SW 1271 (cell line): ENCODE measurements at regions not wholly inside any gene's neighbourhood (a gene's known extent, or its start where the extent isn't known, plus 50 kb on each side); places are given as distances from the start of the nearest gene placed in this dataset.

ENCODE experiments used
- DNase-seq, 2 experiments: peaks; one replicate each; lab custom pipeline; 2025; lab: John Stamatoyannopoulos, UW

DNA sequence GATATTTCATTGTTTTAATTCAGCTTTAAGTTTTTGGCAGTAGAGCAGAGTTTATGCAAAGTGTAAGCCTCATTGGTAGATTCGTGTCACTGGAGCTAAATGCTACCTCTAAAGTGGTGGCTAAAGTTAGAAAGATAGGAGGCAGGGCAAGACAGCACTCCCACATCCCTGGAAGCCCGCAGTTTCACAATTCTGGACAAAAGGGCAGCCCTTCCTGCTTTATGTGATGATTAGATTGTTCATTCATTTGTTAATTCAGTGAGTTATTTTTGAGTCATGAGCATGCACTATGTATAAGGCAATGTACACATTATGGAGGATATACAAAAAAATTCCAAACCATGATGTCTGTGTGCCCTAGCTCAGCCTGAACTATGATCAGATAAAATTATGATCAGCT, 52.1 kb upstream of the EIF3M start:
- DNase-seq = no peak

DNA sequence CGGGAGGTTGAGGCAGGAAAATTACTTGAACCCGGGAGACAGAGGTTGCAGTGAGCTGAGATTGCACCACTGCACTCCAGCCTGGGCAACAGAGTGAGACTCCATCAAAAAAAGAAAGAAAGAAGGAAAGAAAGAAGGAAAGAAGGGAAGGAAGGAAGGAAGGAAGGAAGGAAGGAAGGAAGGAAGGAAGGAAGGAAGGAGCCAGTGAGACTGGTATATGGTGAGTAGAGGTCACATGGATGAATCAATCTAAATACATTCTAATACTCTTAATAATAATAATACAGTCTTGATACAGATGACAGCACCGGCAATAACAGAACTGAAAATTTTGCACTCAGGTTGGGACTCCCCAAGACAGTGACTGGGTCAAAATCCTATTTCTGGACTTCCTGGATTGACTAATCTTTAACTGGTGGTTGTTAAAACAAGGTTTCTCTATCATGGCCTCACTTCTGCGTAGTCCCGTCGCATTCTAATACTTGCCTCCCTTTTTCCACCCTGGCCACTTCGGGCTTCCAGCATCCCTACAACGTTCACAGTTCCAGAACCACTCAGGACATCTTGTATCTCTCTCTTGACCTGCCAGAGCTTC, 53.5 kb upstream of the EIF3M start:
- no peak for DNase-seq

DNA sequence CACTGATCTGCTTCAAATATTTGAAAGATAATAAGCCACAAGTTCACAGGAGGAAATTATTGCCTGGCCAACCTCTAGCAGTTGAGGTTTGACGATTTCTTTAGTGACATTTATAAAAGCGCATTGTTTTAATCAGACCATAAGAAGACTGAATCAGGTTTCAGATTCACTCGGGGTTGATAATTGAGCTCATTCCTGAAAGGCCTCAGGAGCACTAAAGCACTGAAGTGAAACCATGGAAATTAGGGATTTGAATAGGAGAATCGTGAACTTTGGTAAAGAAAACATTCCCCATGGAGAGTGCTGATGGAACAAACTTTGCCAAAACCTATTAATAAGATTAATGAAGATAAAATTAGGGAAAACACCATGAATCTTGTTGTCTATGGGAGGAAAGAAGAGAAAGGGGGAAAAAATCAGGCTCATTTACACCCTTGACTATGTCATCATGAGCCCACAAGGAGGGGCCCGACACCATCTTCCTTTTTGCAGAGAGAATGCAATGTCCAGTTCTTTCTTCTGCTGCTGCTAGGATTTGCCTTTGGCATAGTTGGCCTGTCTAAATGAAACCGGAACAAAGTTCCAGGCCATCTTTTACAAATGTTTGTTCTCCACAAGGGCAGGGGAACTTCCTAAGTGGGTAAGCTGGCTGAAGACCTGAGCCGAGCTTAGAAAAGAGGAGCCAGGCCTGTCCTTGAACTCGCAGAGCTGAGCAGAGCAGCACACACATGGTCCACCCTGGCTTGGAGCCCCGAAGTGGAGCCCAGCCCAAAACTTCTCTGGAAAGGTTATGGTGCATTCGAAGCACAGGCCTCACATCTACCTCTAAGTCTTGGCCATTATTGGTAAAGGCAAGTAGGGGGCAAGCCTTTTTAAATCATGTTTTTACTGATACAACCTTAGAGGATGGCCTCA, 56.1 kb upstream of the EIF3M start:
- DNase-seq = no peak

DNA sequence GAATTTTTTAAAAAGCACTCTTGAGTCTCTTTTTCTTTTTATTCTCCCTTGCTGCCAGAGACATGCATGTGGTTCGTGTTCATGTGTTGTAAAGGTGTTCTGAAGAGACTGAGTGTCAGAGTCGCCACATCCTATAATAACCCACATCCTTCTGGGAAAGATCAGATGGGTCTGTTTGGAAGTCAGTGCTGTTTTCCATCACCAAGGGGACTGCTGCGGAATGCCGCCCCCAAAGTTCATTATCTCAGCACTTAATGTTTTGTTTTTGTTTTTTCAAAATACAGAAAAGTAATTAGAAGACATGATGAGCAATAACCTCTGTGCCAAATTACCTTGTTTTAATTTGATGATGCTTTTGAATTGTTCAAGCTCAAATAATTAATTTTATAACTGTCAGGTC, 56.9 kb upstream of the EIF3M start:
- no peak for DNase-seq

GRCh38 chr11:32511926-32512325, 71.7 kb upstream of the EIF3M start:
- DNase-seq = no peak

GRCh38 chr11:32510039-32510438, 73.6 kb upstream of the EIF3M start:
- DNase-seq = no peak

DNA sequence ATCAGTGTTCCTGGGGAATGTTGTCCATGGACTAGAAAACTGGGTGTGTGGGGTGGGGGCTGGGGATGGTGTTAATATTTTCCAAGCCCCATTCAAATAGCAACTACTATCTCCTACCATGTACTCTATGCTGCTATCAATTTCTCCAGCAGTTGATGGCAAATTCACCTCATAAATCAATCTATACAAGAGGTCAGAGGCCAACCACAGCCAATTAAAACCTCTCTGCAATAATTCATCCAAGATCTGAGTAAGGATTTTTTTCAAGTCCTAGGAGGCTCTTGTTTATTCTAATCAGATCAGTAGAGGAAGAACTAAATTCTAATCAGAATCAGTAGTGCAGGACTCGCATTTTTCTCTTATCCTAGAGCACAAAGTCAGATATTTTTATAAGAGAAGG, 73.4 kb upstream of the WT1 start:
- no peak for DNase-seq

- no peak for DNase-seq
Observed at GRCh38 chr11:32500001-32500400, 64.7 kb upstream of the WT1 start.

DNA sequence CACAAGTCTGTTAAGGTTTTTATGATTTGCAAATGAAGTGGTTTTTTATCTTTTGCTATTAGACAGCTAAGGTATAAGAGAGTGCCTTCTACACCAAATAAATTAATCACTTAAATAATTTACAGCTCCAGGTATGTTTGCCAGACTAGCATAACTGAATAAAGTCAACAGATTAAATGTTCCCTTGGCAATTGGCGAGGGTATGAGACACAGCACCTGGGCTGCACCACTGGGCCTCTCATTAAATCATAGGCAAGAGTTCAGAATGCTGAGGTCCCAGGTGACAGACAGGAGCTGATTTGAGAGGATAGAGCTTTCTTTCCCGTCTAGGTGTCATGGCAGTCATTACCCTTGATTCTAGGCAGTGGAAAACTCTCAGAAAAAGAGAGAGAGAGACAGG, 62.6 kb upstream of the WT1 start:
- DNase-seq = no peak

- no peak for DNase-seq
Observed at GRCh38 chr11:32494629-32495028, 59.3 kb upstream of the WT1 start.

DNA sequence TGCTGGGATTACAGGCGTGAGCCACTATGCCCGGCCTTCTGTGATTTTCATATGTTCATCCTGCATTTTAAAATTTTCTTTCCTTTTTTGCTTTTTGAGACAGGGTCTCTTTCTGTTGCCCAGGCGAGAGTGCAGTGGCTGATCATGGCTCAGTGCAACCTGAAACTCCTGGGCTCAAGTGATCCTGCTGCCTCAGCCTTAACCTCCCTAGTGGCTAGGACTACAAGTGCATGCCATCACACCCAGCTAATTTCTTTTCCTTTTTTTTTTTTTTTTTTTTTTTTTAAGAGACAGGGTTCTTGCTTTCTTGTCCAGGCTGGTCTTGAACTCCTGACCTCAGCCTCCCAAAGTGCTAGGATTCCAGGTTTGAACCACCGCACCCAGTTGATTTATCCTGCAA, 54.1 kb upstream of the WT1 start:
- DNase-seq = no peak

GRCh38 chr11:32487270-32487669, 51.9 kb upstream of the WT1 start:
- peak in 1 of 2 experiments; percentile 16 for DNase-seq

DNA sequence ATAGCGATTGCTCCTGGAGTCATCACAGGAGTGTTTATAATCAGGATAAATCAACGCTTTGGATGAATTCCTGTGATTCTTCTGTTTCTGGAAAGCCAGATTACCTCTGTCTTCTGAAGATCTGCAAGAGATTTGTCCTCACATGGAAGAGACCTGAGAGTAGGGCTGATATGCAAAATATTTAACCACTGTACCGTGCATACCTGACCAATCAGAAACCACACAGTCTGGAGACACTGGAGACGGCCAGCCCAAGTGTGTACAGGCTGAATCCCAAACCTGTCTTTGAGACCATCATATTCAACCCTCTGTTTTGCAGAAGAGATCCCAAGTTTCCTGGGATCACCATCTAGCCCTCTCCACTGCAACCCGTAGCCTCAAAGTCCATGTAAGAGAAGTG, 50.4 kb upstream of the WT1 start:
- no peak for DNase-seq
